Left renal cortex interstitium (tissue), 4 donors: ENCODE measurements at regions not wholly inside any gene's neighbourhood (a gene's known extent, or its start where the extent isn't known, plus 50 kb on each side); places are given as distances from the start of the nearest gene placed in this dataset.

Experiments
- DNase-seq, 4 donors: peaks; one replicate each; pipeline ENCODE4 v3.0.0-alpha.2; 2013; ENCODE audit warnings: low read depth in 4 of 4, low spot score in 2 of 4, missing footprints in 1 of 4

GRCh38 chr7:38069052-38069451, 109.0 kb upstream of the STARD3NL start:
- no peak for DNase-seq

DNA sequence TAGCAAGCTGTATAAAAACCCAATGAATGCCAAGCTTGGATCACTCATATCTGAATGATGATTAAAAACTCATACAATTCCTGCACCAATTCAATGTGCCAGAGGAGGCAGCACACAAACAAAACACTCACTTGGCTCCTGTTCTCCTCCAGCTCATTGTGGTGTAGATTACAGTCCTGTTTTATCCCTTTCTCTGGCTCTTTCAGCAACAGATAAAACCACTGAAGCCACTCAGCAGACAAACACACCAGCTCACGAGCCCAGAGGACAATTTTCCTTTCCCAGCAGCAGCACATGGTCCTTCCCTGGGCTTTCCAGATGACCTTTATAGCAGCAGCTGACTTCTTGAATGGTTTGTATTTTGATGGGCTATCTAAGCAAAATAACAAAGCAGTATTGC, 107.3 kb upstream of the STARD3NL start:
- DNase-seq = no peak

- no peak for DNase-seq
Measured at GRCh38 chr7:38086857-38087256, 91.2 kb upstream of the STARD3NL start.

- DNase-seq = no peak
Measured at GRCh38 chr7:38102507-38102906, 75.5 kb upstream of the STARD3NL start.

DNA sequence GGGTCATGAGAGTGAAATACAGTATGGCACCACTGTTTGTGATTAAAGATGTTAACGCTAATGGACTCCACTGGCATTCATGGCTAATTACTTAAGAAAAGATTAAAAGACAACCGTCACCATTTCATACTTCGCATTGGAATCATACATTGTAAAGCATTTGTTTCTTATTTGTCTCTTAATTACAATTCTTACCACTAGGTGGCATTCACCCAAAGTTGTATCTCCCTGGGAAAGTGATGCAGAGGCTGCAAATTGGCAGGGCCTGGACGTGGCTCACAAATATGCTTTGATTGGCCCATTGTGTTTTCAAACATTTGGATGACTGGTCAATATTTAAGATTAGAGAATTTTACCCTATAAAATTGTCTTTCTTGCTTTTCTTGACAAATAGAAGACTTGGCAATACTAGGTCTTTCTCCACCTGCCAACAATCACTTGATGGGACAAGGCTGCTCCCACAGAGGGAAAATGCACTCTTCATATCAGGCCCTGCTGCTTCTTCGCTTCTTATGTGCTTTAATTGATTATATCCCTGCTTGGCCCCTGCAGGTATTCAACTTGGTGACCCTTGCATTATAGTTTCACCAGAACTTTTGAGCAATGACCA, 72.1 kb upstream of the STARD3NL start:
- DNase-seq = peak in 1 of 4 donors; percentile 25

DNA sequence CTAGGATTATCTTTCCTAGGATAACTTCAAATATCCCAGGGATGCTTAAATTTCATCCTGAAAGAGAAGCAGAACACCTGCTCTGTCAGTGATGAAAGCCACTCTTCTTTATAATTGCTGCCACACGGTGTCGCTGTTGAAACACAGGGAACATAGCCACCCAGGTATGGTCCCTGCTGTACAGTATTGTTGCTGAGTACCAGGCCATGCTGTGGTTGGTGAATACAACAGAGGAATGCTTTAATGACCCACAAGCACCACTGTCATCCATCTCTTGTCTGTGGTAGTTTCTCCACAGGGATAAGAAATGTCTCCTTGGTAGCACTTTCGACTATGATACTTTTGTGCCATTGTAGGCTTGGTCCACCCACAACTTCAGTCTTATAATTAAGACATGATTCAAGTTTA, 70.6 kb upstream of the STARD3NL start:
- peak in 1 of 4 donors; percentile 55 for DNase-seq

- DNase-seq = no peak
Measured at GRCh38 chr7:38112075-38112474, 66.0 kb upstream of the STARD3NL start.

DNA sequence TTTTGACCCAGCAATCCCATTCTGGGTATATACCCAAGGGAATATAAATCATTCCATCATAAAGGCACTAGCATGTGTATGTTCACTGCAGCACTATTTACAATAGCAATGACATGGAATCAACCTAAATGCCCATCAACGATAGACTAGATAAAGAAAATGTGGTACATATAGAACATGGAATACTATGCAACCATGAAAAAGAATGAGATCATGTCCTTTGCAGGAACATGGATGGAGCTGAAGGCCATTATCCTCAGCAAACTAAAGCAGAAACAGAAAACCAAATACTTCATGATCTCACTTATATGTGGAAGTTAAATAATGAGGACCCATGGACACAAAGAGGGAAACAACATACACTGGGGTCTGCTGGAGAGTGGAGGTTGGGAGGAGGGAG, 58.0 kb upstream of the STARD3NL start:
- DNase-seq = no peak

- peak in 3 of 4 donors; percentile 24 to 30 (median 29) for DNase-seq
Measured at GRCh38 chr7:38122501-38122900, 55.5 kb upstream of the STARD3NL start.

DNA sequence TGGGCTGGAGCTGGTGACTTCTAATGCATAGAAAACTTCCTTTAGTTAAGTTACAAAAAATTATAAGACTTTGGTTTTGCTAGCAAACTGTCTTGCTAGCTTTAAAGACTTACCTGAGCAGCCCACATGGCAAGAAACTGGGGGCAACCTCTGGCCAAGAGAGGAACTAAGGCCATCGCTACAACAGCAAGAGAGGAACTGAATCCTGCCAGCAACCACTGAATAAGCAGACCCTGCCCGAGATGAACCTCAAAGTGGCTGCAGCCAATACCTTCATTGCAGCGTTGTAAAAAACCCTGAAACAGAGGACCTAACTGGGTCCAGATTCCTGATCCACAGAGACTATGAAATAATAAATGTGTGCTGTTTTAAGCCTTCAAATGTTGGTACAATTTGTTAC, 54.6 kb upstream of the STARD3NL start:
- no peak for DNase-seq

DNA sequence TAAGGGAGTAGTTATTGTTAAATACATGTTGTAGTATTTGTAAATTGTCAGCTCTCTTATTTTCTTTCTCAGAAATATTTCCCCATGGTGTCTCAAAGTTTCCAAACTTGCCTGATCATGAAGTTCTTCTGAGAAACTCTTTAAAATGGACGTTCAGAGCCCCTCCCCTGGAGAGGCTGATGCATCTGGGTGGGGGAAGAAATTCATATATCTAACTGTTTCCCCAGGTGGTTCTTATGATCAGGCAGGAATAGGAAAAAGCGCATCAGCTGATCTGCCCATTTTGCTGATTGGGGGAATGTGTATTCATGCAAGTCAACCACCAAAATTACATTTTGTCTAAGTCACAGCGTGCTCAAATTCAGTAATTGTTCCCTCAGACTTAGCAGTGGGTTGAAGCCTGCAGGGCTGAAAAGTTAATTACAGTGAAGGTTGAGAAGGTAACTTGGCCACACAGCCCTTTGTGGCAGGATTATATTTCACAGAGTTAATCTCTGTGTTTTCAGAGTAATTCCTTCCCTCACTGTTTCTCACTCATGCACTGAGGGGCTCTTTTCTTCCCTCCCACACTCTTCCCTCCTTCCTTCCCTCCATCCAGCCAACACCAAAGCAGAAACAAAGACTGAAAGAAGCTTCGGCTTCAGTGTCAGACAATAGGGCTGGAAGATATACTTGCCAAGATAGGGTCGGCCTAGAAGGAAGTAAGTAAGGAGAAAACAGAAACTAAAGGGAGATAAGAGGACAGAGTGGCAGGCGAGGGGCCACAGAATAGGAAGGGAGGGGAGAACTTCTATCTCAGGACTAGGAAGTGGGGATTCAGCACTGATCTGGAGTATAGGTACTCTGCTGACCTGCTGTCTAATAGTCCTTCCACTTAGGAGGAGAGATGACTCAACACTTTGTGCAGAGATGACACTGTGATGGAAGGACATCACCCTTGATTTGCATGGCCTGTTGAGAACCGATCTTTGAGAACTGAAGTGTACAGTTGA, 50.5 kb upstream of the STARD3NL start:
- DNase-seq = no peak
